Hepatocyte (in vitro differentiated cells): ENCODE measurements at regions not wholly inside any gene's neighbourhood (a gene's known extent, or its start where the extent isn't known, plus 50 kb on each side); places are given as distances from the start of the nearest gene placed in this dataset.

Experiments
- CTCF ChIP-seq: fragments of 200-600 bp; sonication (generic); IDR thresholded peaks from 2 replicates; pipeline ENCODE4 v1.5.1; 2016; ENCODE audit warnings: antibody characterized with exemption, mild to moderate bottlenecking; ENCODE audit not compliant: poor library complexity
- EZH2 ChIP-seq: fragments of 200-600 bp; sonication (generic); IDR thresholded peaks from 2 replicates; pipeline ENCODE4 v1.6.1; 2016; ENCODE audit warnings: antibody characterized with exemption, mild to moderate bottlenecking, borderline replicate concordance
- EZH2phosphoT487 ChIP-seq: fragments of 200-600 bp; sonication (generic); IDR thresholded peaks from one replicate; pipeline ENCODE4 v1.6.1; 2018; ENCODE audit warnings: antibody characterized with exemption, mild to moderate bottlenecking, low read depth, moderate library complexity; ENCODE audit not compliant: unreplicated experiment, severe bottlenecking

- TF ChIP-seq CTCF (no peak), EZH2 (no peak), EZH2phosphoT487 (no peak)
These were observed 616.3 kb downstream of the LRFN5 start for GRCh38 chr14:42222924-42223471.
